ENCODE measurements at regions not wholly inside any gene's neighbourhood (a gene's known extent, or its start where the extent isn't known, plus 50 kb on each side); places are given as distances from the start of the nearest gene placed in this dataset.

DNA sequence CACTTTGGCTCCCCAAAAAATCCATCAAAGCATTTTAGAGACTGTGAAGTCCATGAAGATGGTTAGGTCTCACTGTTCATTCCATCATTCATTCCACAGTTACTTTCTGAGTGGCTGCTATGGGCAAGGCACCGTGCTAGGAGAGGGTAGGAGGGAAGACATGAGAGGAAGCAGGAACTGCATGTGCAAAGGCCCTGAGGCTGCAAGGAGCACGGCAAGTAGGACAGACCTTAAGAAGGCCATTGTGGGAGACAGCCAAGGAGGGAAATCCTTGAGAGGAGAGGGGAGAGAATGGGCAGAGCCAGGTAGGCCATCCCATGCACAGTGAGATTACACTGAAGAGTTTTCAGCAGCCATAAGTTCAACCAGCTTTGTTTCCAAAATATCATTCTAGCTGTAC, 196.2 kb upstream of the DYNLRB2 start:
- no peak for TF ChIP-seq CTCF (IDR thresholded peaks at IDR 0.05)
- peaks cover 18% of the 10 kb centered on the region for H3K27me3 Mint-ChIP-seq (ENCODE audit: unreplicated experiment)
- DNase-seq (ENCODE audit: extremely low spot score, unreplicated experiment), result no peak
- no peak overlapping the region for H3K27ac Mint-ChIP-seq (ENCODE audit: unreplicated experiment)
- peaks cover 26% of the 10 kb centered on the region for H3K4me1 Mint-ChIP-seq (ENCODE audit: unreplicated experiment)
- no peak overlapping the region for H3K4me3 Mint-ChIP-seq (ENCODE audit: unreplicated experiment)
- peaks cover 4% of the 10 kb centered on the region for H3K9me3 Mint-ChIP-seq (ENCODE audit: unreplicated experiment)
- no peaks in the 10 kb centered on the region for H3K36me3 Mint-ChIP-seq (ENCODE audit: unreplicated experiment)

- Mint-ChIP-seq H3K4me1 (ENCODE audit: unreplicated experiment) (peaks cover 10% of the 10 kb centered on the region), H3K4me3 (ENCODE audit: unreplicated experiment) (no peak overlapping the region), H3K27me3 (ENCODE audit: unreplicated experiment) (peaks cover 28% of the 10 kb centered on the region), H3K9me3 (ENCODE audit: unreplicated experiment) (no peaks in the 10 kb centered on the region), H3K27ac (ENCODE audit: unreplicated experiment) (no peak overlapping the region), H3K36me3 (ENCODE audit: unreplicated experiment) (no peaks in the 10 kb centered on the region)
- TF ChIP-seq CTCF (IDR thresholded peaks at IDR 0.05), result peak; percentile 29
- DNase-seq (ENCODE audit: extremely low spot score, unreplicated experiment), result peak; percentile 40
These were observed 199.5 kb upstream of the DYNLRB2 start for GRCh38 chr16:80341263-80341662.

DNA sequence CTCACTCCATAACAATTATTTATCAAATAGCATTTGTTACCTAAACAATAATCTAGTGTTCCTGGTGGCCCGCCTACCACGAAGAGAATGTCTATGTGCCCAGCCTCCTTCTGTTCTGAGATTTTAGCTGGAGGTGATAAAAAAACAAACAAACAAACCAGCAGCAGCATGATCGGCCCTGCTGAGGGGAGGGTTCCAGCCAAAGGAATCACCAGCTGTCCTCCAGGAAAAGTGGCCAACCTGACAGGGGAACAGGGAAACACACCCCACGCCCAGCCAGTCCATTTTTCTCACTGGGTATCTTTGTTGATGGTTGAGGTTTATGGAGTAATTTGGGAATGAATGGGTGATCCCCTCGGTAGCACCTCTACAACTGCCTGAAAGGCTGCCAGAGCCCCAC, 203.0 kb upstream of the DYNLRB2 start:
- Mint-ChIP-seq H3K4me1 (ENCODE audit: unreplicated experiment) (peaks cover 5% of the 10 kb centered on the region), H3K27ac (ENCODE audit: unreplicated experiment) (no peak overlapping the region), H3K36me3 (ENCODE audit: unreplicated experiment) (no peaks in the 10 kb centered on the region), H3K9me3 (ENCODE audit: unreplicated experiment) (no peaks in the 10 kb centered on the region), H3K4me3 (ENCODE audit: unreplicated experiment) (no peak overlapping the region), H3K27me3 (ENCODE audit: unreplicated experiment) (peaks cover 26% of the 10 kb centered on the region)
- DNase-seq (ENCODE audit: extremely low spot score, unreplicated experiment), result peak; percentile 21
- no peak for TF ChIP-seq CTCF (IDR thresholded peaks at IDR 0.05)

- peaks cover 16% of the 10 kb centered on the region for H3K27me3 Mint-ChIP-seq (ENCODE audit: unreplicated experiment)
- H3K27ac Mint-ChIP-seq (ENCODE audit: unreplicated experiment), result no peak overlapping the region
- H3K36me3 Mint-ChIP-seq (ENCODE audit: unreplicated experiment), result no peaks in the 10 kb centered on the region
- H3K4me3 Mint-ChIP-seq (ENCODE audit: unreplicated experiment), result no peak overlapping the region
- no peak for TF ChIP-seq CTCF (IDR thresholded peaks at IDR 0.05)
- no peak for DNase-seq (ENCODE audit: extremely low spot score, unreplicated experiment)
- H3K9me3 Mint-ChIP-seq (ENCODE audit: unreplicated experiment), result no peaks in the 10 kb centered on the region
- H3K4me1 Mint-ChIP-seq (ENCODE audit: unreplicated experiment), result no peaks in the 10 kb centered on the region
These were observed 210.0 kb upstream of the DYNLRB2 start for GRCh38 chr16:80330803-80331202.

- DNase-seq (ENCODE audit: extremely low spot score, unreplicated experiment), result no peak
- Mint-ChIP-seq H3K4me3 (ENCODE audit: unreplicated experiment) (no peak overlapping the region), H3K9me3 (ENCODE audit: unreplicated experiment) (no peaks in the 10 kb centered on the region), H3K27me3 (ENCODE audit: unreplicated experiment) (peaks cover 14% of the 10 kb centered on the region), H3K4me1 (ENCODE audit: unreplicated experiment) (no peaks in the 10 kb centered on the region), H3K36me3 (ENCODE audit: unreplicated experiment) (no peaks in the 10 kb centered on the region), H3K27ac (ENCODE audit: unreplicated experiment) (no peak overlapping the region)
- TF ChIP-seq CTCF (IDR thresholded peaks at IDR 0.05), result no peak
These were observed 210.6 kb upstream of the DYNLRB2 start for GRCh38 chr16:80330150-80330549.

All from osteocyte (in vitro differentiated cells).